Aorta (tissue), 5 donors: ENCODE measurements at regions not wholly inside any gene's neighbourhood (a gene's known extent, or its start where the extent isn't known, plus 50 kb on each side); places are given as distances from the start of the nearest gene placed in this dataset.
"Not testable (repeated sequence)": the region's sequence is repeated elsewhere in the genome, so short reads cannot be mapped to it uniquely, and the experiment has no call there.

Source experiments
- ATAC-seq: fragments of 200-7000 bp; cut with Tn5 transposase; one replicate; pipeline ENCODE4 v1.9.1; 2022; ENCODE audit warnings: moderate library complexity; ENCODE audit not compliant: low FRiP score
- DNase-seq, 2 donors: peaks; one replicate each; pipeline ENCODE4 v3.0.0-alpha.2; 2020
- H3K27ac ChIP-seq, 2 donors: one replicate each; pipeline ENCODE4 v1.5.1; 2013; ENCODE audit warnings: low read length in 2 of 2, mild to moderate bottlenecking in 2 of 2, moderate library complexity in 2 of 2, control low read depth in 1 of 2, inconsistent platforms in 1 of 2, low read depth in 1 of 2
- H3K27me3 ChIP-seq, 2 donors: one replicate each; pipeline ENCODE4 v1.6.1; 2013; ENCODE audit warnings: control low read depth in 1 of 2, low read length in 1 of 2, mild to moderate bottlenecking in 1 of 2, moderate library complexity in 1 of 2; ENCODE audit not compliant: insufficient read depth in 2 of 2, control insufficient read depth in 1 of 2
- H3K36me3 ChIP-seq, 2 donors: one replicate each; pipeline ENCODE4 v1.6.1; 2013; ENCODE audit warnings: control low read depth in 1 of 2, low read length in 1 of 2, mild to moderate bottlenecking in 1 of 2; ENCODE audit not compliant: insufficient read depth in 2 of 2, control insufficient read depth in 1 of 2
- H3K4me1 ChIP-seq, 2 donors: one replicate each; pipeline ENCODE4 v1.6.1; 2013; ENCODE audit warnings: low read length in 2 of 2, control low read depth in 1 of 2, mild to moderate bottlenecking in 1 of 2, moderate library complexity in 1 of 2; ENCODE audit not compliant: insufficient read depth in 2 of 2, control insufficient read depth in 1 of 2
- H3K4me3 ChIP-seq, 2 donors: one replicate each; pipeline ENCODE4 v1.5.1; 2013; ENCODE audit warnings: low read length in 2 of 2, control low read depth in 1 of 2, mild to moderate bottlenecking in 1 of 2
- H3K9me3 ChIP-seq: one replicate; pipeline ENCODE4 v1.6.1; 2013; ENCODE audit warnings: mild to moderate bottlenecking, low read length; ENCODE audit not compliant: control insufficient read depth
- WGBS, 2 donors: extraction: QIAGEN DNeasy Blood & Tissue Kit; methylation state at CpG; one replicate each; pipeline ENCODE4 v1.1.7; 2013; 5-methylcytosine and 5-hydroxymethylcytosine counted together
- intact Hi-C, 2 donors: fragments of 100-400 bp; cut with DNase I; formaldehyde crosslinking; loops; one replicate each; pipeline versions ENCODE4 v1.14.2 to v1.15.0; 2022
- donor health status: healthy with polysubstance abuse.
- donor health status: Bipolar disorder and iron deficiency.
- donor health status: DM: no; HTN: no; CAD: no.
- donor health status: DM: no; HTN: no; CAD: no.
- donor health status: DM: yes; HTN: yes; CAD: no.

DNA sequence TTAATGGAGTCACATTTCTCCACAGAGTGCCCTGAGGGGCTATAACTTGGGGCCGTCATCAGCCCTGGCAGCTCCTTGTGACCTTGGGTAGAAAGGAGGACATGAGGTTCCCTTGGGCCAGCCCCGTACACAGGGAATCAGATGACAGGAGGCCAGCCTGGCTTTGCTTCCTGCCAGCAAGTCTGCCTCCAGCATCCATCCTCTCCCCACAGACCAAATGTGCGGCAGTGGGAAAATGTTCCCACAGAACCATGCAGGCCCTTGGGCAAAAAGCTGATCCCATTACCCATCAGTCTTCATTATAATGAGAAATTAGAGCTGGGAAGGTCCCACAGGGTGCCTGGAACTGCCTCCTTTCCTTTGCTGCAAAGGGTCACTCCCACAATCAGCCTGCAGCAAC, 908.3 kb downstream of the GRID1 start:
- H3K4me1 ChIP-seq: no peaks in the 10 kb centered on the region
- ATAC-seq (no peak), DNase-seq (no peak)
- 21 to 29% methylated on average over 3 of the region's 3 CpGs for WGBS, 2 donors
- no peak overlapping the region for H3K27ac ChIP-seq
- H3K27me3 ChIP-seq: no peaks in the 10 kb centered on the region
- H3K4me3 ChIP-seq: no peak overlapping the region
- no peaks in the 10 kb centered on the region for H3K36me3 ChIP-seq
- H3K9me3 ChIP-seq: no peaks in the 10 kb centered on the region
- intact Hi-C loops: no loop called here

DNA sequence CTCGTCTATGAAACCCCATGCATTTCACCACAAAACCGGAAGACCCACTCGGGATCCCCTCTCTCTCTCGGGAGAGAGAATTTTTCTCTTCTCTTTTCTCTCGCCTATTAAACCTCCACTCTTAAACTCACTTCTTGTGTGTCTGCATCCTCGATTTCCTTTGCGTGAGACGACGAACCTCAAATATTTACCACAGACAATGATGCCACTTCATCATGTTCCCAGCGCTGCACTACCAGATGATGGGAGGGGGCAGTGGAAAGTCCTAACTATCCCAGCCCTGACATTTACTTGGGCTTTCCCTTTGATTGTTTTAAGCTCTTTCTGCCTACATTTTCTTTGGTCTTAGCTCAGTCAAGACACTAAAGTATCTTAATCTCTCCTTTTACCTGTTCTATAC, 906.7 kb downstream of the GRID1 start:
- ATAC-seq (no peak), DNase-seq (no peak)
- Histone ChIP-seq H3K4me1 (no peaks in the 10 kb centered on the region), H3K36me3 (no peaks in the 10 kb centered on the region), H3K27ac (no peak overlapping the region), H3K4me3 (no peak overlapping the region), H3K9me3 (peaks cover 4% of the 10 kb centered on the region), H3K27me3 (no peaks in the 10 kb centered on the region)
- 87 to 89% methylated on average over 10 of the region's 10 CpGs for WGBS, 2 donors
- intact Hi-C loops: no loop called here

- WGBS, 2 donors: 78 to 84% methylated on average over 2 of the region's 2 CpGs
- Histone ChIP-seq H3K36me3 (no peaks in the 10 kb centered on the region), H3K27me3 (no peaks in the 10 kb centered on the region), H3K4me1 (no peaks in the 10 kb centered on the region), H3K9me3 (peaks cover 4% of the 10 kb centered on the region), H3K27ac (no peak overlapping the region), H3K4me3 (no peak overlapping the region)
- intact Hi-C loops: no loop called here
- ATAC-seq (no peak), DNase-seq (no peak)
Observed at GRCh38 chr10:85464336-85464735, 902.3 kb downstream of the GRID1 start.

GRCh38 chr10:85477979-85478378, 888.6 kb downstream of the GRID1 start:
- ATAC-seq: no peak
- WGBS, 2 donors: 83% methylated on average over 1 of the region's 1 CpG

GRCh38 chr10:85490431-85490830, 876.2 kb downstream of the GRID1 start:
- no peak for ATAC-seq
- intact Hi-C loops: no loop called here
- DNase-seq: no peak

More at GRCh38 chr10:85477979-85478378, 888.6 kb downstream of the GRID1 start:
- Histone ChIP-seq H3K27ac (no peak overlapping the region), H3K4me1 (no peaks in the 10 kb centered on the region), H3K27me3 (no peaks in the 10 kb centered on the region), H3K4me3 (no peak overlapping the region), H3K36me3 (no peaks in the 10 kb centered on the region), H3K9me3 (no peaks in the 10 kb centered on the region)
- no peak for DNase-seq
- intact Hi-C loops: no loop called here

GRCh38 chr10:85491652-85492051, 874.9 kb downstream of the GRID1 start:
- H3K4me1 ChIP-seq: no peaks in the 10 kb centered on the region
- no peak overlapping the region for H3K27ac ChIP-seq
- H3K36me3 ChIP-seq: no peaks in the 10 kb centered on the region
- no peaks in the 10 kb centered on the region for H3K9me3 ChIP-seq
- no peak for DNase-seq
- ATAC-seq: no peak
- intact Hi-C loops: no loop called here
- H3K27me3 ChIP-seq: no peaks in the 10 kb centered on the region
- no peak overlapping the region for H3K4me3 ChIP-seq
- WGBS, 2 donors: 65 to 66% methylated on average over 5 of the region's 5 CpGs

More at GRCh38 chr10:85490431-85490830, 876.2 kb downstream of the GRID1 start:
- no peaks in the 10 kb centered on the region for H3K36me3 ChIP-seq
- no peak overlapping the region for H3K27ac ChIP-seq
- H3K4me1 ChIP-seq: no peaks in the 10 kb centered on the region
- H3K27me3 ChIP-seq: no peaks in the 10 kb centered on the region
- no peak overlapping the region for H3K4me3 ChIP-seq
- no peaks in the 10 kb centered on the region for H3K9me3 ChIP-seq

DNA sequence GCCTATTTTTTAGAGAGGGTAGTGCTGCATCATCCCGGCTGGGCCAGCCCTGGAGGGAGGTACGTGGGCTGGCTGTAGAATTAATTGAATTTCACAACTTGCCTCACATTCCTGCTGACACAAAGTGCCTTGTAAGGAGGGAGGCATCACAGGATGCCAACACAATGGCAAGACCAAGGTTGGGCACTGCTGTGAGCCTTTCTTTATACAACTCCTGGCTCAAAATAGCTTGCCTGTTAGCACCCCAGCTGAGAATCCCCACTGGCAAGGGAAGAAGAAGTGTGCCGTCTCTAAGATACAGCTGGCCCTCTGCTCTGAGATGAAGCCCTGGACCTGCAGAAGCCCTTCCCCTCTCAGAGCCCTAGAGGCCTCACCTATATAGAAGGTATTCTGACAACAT, 873.9 kb downstream of the GRID1 start:
- Histone ChIP-seq H3K4me1 (no peaks in the 10 kb centered on the region), H3K9me3 (no peaks in the 10 kb centered on the region), H3K36me3 (no peaks in the 10 kb centered on the region), H3K27ac (no peak overlapping the region), H3K27me3 (no peaks in the 10 kb centered on the region), H3K4me3 (no peak overlapping the region)
- ATAC-seq: no peak
- no peak for DNase-seq
- WGBS, 2 donors: 12 to 23% methylated on average over 3 of the region's 3 CpGs
- intact Hi-C loops: no loop called here

DNA sequence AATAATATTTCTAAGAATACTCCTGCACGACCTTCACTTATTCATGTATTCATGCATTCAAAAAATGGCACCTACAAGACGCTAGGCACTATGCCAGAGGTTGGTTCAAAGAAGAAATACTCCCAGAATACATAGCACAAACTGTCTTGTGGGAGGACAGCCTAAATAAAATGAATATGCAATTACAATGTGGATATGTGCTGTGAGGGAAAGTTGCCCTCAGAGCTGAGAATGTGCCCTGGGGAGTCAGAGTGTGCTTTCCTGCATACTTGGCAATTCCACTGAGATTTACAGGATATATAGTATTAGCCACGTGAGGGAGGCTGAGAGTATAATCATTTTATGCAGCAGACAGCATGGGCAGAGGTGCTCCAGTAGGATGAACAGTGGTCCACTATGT, 872.9 kb downstream of the GRID1 start:
- Histone ChIP-seq H3K27ac (no peak overlapping the region), H3K36me3 (no peaks in the 10 kb centered on the region), H3K4me3 (no peak overlapping the region), H3K27me3 (no peaks in the 10 kb centered on the region), H3K9me3 (no peaks in the 10 kb centered on the region), H3K4me1 (no peaks in the 10 kb centered on the region)
- DNase-seq (no peak), ATAC-seq (no peak)
- WGBS, 2 donors: 41 to 44% methylated on average over 3 of the region's 3 CpGs
- intact Hi-C loops: no loop called here

GRCh38 chr10:85504641-85505040, 862.0 kb downstream of the GRID1 start:
- WGBS, 2 donors: 89 to 92% methylated on average over 10 of the region's 10 CpGs
- DNase-seq, H3K4me1 ChIP-seq, ATAC-seq, H3K36me3 ChIP-seq, intact Hi-C loops, H3K9me3 ChIP-seq, H3K4me3 ChIP-seq, H3K27me3 ChIP-seq, H3K27ac ChIP-seq: not testable (repeated sequence)
